ENCODE measurements at regions not wholly inside any gene's neighbourhood (a gene's known extent, or its start where the extent isn't known, plus 50 kb on each side); places are given as distances from the start of the nearest gene placed in this dataset.

DNA sequence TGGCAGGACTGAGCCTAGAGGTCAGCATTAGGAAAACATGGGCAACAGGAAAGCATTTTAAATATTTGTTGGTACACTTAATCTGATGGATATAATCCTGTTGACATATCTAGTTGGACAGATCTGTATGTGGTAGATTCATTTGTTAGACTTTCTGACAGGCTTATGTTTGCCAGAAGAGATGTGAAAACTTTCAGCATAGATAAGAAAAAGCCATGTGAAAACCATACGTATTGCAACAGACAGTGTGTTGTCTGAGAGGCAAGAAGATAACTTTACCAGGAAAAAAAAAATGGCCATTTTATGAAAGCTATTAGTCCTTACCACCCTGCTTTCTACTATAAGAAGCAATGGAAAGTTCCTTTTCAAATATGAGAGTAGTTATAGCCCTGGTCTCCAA, 1902.2 kb upstream of the C9orf72 start:
- Histone ChIP-seq H3F3A (ENCODE audit: low read depth) (no peaks in the 10 kb centered on the region), H3K9me2 (replicated peaks; ENCODE audit: low read depth, low read length) (no peaks in the 10 kb centered on the region), H3K9ac (ENCODE audit: low read depth, low read length, poor library complexity, severe bottlenecking) (no peak overlapping the region), H3K4me2 (ENCODE audit: low read depth, low read length, poor library complexity, severe bottlenecking) (no peak overlapping the region), H3K4me3 (ENCODE audit: low read length, poor library complexity, severe bottlenecking) (no peak overlapping the region), H3K4me1 (ENCODE audit: insufficient read depth, low read length, poor library complexity, severe bottlenecking) (no peaks in the 10 kb centered on the region), H4K20me1 (ENCODE audit: insufficient read depth, low read length, poor library complexity, severe bottlenecking) (no peaks in the 10 kb centered on the region), H3K79me2 (ENCODE audit: insufficient read depth, low read length) (no peaks in the 10 kb centered on the region), H2AFZ (ENCODE audit: low read length) (no peak overlapping the region), H3K9me3 (ENCODE audit: insufficient read depth, low read depth, low read length) (no peaks in the 10 kb centered on the region), H3K27me3 (ENCODE audit: insufficient read depth, low read length, poor library complexity, severe bottlenecking) (no peaks in the 10 kb centered on the region), H3K36me3 (ENCODE audit: insufficient read depth, low read length) (no peaks in the 10 kb centered on the region)
- TF ChIP-seq EZH2phosphoT487 (IDR thresholded peaks at IDR 0.05; ENCODE audit: borderline replicate concordance), result no peak

DNA sequence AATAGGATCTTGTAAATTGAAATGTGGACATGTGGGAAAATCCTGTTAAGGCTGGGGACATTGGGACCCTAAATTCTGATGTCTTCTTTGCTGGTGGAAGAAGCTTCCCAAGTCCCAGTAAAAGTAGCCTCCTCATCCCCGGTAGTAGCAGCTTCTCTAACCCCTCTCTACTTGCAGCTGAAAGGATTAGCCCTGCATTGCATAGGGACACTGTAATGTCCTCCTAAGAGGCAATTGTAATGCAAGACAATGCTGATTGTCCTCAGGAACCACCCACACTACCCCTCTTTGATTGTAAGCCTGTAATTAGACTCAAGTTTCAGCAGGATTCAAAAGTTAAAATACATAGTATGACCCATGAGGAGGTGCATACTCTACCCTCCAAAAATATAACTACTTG, 1938.4 kb upstream of the C9orf72 start:
- H3K4me1 ChIP-seq (ENCODE audit: insufficient read depth, low read length, poor library complexity, severe bottlenecking), result no peaks in the 10 kb centered on the region
- no peaks in the 10 kb centered on the region for H3F3A ChIP-seq (ENCODE audit: low read depth)
- no peaks in the 10 kb centered on the region for H3K27me3 ChIP-seq (ENCODE audit: insufficient read depth, low read length, poor library complexity, severe bottlenecking)
- no peaks in the 10 kb centered on the region for H3K9me3 ChIP-seq (ENCODE audit: insufficient read depth, low read depth, low read length)
- no peak overlapping the region for H3K4me2 ChIP-seq (ENCODE audit: low read depth, low read length, poor library complexity, severe bottlenecking)
- no peaks in the 10 kb centered on the region for H4K20me1 ChIP-seq (ENCODE audit: insufficient read depth, low read length, poor library complexity, severe bottlenecking)
- no peaks in the 10 kb centered on the region for H3K9me2 ChIP-seq (replicated peaks; ENCODE audit: low read depth, low read length)
- no peak overlapping the region for H3K4me3 ChIP-seq (ENCODE audit: low read length, poor library complexity, severe bottlenecking)
- H3K79me2 ChIP-seq (ENCODE audit: insufficient read depth, low read length), result no peaks in the 10 kb centered on the region
- TF ChIP-seq, protein P1, sequence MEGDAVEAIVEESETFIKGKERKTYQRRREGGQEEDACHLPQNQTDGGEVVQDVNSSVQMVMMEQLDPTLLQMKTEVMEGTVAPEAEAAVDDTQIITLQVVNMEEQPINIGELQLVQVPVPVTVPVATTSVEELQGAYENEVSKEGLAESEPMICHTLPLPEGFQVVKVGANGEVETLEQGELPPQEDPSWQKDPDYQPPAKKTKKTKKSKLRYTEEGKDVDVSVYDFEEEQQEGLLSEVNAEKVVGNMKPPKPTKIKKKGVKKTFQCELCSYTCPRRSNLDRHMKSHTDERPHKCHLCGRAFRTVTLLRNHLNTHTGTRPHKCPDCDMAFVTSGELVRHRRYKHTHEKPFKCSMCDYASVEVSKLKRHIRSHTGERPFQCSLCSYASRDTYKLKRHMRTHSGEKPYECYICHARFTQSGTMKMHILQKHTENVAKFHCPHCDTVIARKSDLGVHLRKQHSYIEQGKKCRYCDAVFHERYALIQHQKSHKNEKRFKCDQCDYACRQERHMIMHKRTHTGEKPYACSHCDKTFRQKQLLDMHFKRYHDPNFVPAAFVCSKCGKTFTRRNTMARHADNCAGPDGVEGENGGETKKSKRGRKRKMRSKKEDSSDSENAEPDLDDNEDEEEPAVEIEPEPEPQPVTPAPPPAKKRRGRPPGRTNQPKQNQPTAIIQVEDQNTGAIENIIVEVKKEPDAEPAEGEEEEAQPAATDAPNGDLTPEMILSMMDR (conservative IDR thresholded peaks at IDR 0.05; ENCODE audit: low read length), result no peak
- TF ChIP-seq EZH2phosphoT487 (IDR thresholded peaks at IDR 0.05; ENCODE audit: borderline replicate concordance), result no peak
- H3K9ac ChIP-seq (ENCODE audit: low read depth, low read length, poor library complexity, severe bottlenecking), result no peak overlapping the region
- H3K36me3 ChIP-seq (ENCODE audit: insufficient read depth, low read length), result no peaks in the 10 kb centered on the region
- no peak overlapping the region for H2AFZ ChIP-seq (ENCODE audit: low read length)

DNA sequence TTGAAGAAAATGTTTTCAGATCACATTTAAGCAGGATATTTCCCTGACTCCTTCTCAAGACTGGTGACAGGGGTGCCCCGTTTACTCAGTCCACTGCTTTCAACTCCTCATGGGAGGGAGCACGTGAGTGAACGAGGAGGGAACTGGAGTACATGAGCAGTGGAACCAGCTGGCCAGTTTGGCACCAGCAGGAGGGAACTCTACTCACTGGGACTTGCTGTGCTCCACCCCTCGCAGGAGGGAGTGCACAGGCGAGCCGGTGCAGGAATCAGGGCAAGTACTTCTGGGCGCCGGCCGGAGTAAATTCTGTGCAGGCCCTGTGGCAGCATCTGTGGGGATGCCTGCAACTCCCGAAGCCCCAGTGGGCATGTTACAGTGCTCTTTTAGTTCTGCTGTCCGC, 1941.1 kb upstream of the C9orf72 start:
- H3K36me3 ChIP-seq (ENCODE audit: insufficient read depth, low read length), result no peaks in the 10 kb centered on the region
- H3K4me1 ChIP-seq (ENCODE audit: insufficient read depth, low read length, poor library complexity, severe bottlenecking), result no peaks in the 10 kb centered on the region
- TF ChIP-seq, protein P1 (conservative IDR thresholded peaks at IDR 0.05; ENCODE audit: low read length), result no peak
- no peak for TF ChIP-seq EZH2phosphoT487 (IDR thresholded peaks at IDR 0.05; ENCODE audit: borderline replicate concordance)
- no peaks in the 10 kb centered on the region for H3F3A ChIP-seq (ENCODE audit: low read depth)
- no peaks in the 10 kb centered on the region for H3K27me3 ChIP-seq (ENCODE audit: insufficient read depth, low read length, poor library complexity, severe bottlenecking)
- H4K20me1 ChIP-seq (ENCODE audit: insufficient read depth, low read length, poor library complexity, severe bottlenecking), result no peaks in the 10 kb centered on the region
- no peak overlapping the region for H2AFZ ChIP-seq (ENCODE audit: low read length)
- no peaks in the 10 kb centered on the region for H3K9me3 ChIP-seq (ENCODE audit: insufficient read depth, low read depth, low read length)
- H3K4me2 ChIP-seq (ENCODE audit: low read depth, low read length, poor library complexity, severe bottlenecking), result no peak overlapping the region
- no peaks in the 10 kb centered on the region for H3K79me2 ChIP-seq (ENCODE audit: insufficient read depth, low read length)
- H3K9ac ChIP-seq (ENCODE audit: low read depth, low read length, poor library complexity, severe bottlenecking), result no peak overlapping the region
- no peaks in the 10 kb centered on the region for H3K9me2 ChIP-seq (replicated peaks; ENCODE audit: low read depth, low read length)
- H3K4me3 ChIP-seq (ENCODE audit: low read length, poor library complexity, severe bottlenecking), result no peak overlapping the region

DNA sequence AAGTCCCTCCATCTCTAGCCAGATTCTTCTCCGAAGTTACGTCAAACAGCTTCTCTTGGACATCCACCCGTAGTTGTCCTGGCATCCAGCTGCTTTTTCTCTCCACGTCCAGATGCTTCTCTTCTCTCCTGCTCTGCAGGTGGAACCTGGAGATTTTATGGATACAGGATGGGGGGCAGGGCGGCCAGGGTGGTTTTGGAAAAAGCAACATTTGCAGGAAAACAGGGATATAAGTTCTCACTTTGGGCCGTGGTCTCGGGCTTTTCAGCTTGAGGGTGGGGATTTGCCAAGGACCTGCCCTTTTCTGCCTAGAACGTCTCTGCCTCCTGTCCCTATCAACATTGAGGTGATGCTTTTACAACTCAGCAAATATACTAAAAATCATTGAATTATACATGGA, 1941.6 kb upstream of the C9orf72 start:
- Histone ChIP-seq H3K27me3 (ENCODE audit: insufficient read depth, low read length, poor library complexity, severe bottlenecking) (no peaks in the 10 kb centered on the region), H2AFZ (ENCODE audit: low read length) (no peak overlapping the region)
- TF ChIP-seq, protein P1 (conservative IDR thresholded peaks at IDR 0.05; ENCODE audit: low read length), result no peak
- no peak for TF ChIP-seq EZH2phosphoT487 (IDR thresholded peaks at IDR 0.05; ENCODE audit: borderline replicate concordance)

More for the DNA sequence above, 1941.6 kb upstream of the C9orf72 start:
- Histone ChIP-seq H3F3A (ENCODE audit: low read depth) (no peaks in the 10 kb centered on the region), H3K4me1 (ENCODE audit: insufficient read depth, low read length, poor library complexity, severe bottlenecking) (no peaks in the 10 kb centered on the region), H3K79me2 (ENCODE audit: insufficient read depth, low read length) (no peaks in the 10 kb centered on the region), H3K36me3 (ENCODE audit: insufficient read depth, low read length) (no peaks in the 10 kb centered on the region), H3K9me2 (replicated peaks; ENCODE audit: low read depth, low read length) (no peaks in the 10 kb centered on the region), H4K20me1 (ENCODE audit: insufficient read depth, low read length, poor library complexity, severe bottlenecking) (no peaks in the 10 kb centered on the region), H3K4me2 (ENCODE audit: low read depth, low read length, poor library complexity, severe bottlenecking) (no peak overlapping the region), H3K4me3 (ENCODE audit: low read length, poor library complexity, severe bottlenecking) (no peak overlapping the region), H3K9me3 (ENCODE audit: insufficient read depth, low read depth, low read length) (no peaks in the 10 kb centered on the region), H3K9ac (ENCODE audit: low read depth, low read length, poor library complexity, severe bottlenecking) (no peak overlapping the region)

Measured in Loucy (cell line).